ENCODE measurements at regions not wholly inside any gene's neighbourhood (a gene's known extent, or its start where the extent isn't known, plus 50 kb on each side); places are given as distances from the start of the nearest gene placed in this dataset.

GRCh38 chr18:34655131-34655530, 55.0 kb upstream of the DTNA start:
- no peak for ATAC-seq
- H3K27ac Mint-ChIP-seq: no peak overlapping the region
- no peaks in the 10 kb centered on the region for H3K36me3 Mint-ChIP-seq
- no peaks in the 10 kb centered on the region for H3K9me3 Mint-ChIP-seq
- no peak for DNase-seq (ENCODE audit: low spot score in 2 of 2)

GRCh38 chr18:34657860-34658500, 52.1 kb upstream of the DTNA start:
- no peak for DNase-seq (ENCODE audit: low spot score in 2 of 2)
- ATAC-seq: no peak

GRCh38 chr18:34659579-34660517, 50.2 kb upstream of the DTNA start:
- ATAC-seq (no peak), DNase-seq (ENCODE audit: low spot score in 2 of 2) (no peak)
- Mint-ChIP-seq H3K36me3 (no peaks in the 10 kb centered on the region), H3K27ac (no peak overlapping the region), H3K9me3 (no peaks in the 10 kb centered on the region)

More at GRCh38 chr18:34657860-34658500, 52.1 kb upstream of the DTNA start:
- H3K27ac Mint-ChIP-seq: no peak overlapping the region
- H3K36me3 Mint-ChIP-seq: no peaks in the 10 kb centered on the region
- no peaks in the 10 kb centered on the region for H3K9me3 Mint-ChIP-seq

Measured in activated naive CD4-positive, alpha-beta T cell treated with anti-CD3 and anti-CD28 coated beads, Interleukin-2, amount 50 U/mL, for 72 hours (primary cell).